Esophagus mucosa (tissue), 1 donor: ENCODE measurements at regions not wholly inside any gene's neighbourhood (a gene's known extent, or its start where the extent isn't known, plus 50 kb on each side); places are given as distances from the start of the nearest gene placed in this dataset.
"Not testable (repeated sequence)": the region's sequence is repeated elsewhere in the genome, so short reads cannot be mapped to it uniquely, and the experiment has no call there.

Experiments used
- ATAC-seq: fragments of 200-7000 bp; cut with Tn5 transposase; one replicate; pipeline ENCODE4 v1.9.1; 2020
- donor health status: DM: yes; HTN: yes; CAD: no.

DNA sequence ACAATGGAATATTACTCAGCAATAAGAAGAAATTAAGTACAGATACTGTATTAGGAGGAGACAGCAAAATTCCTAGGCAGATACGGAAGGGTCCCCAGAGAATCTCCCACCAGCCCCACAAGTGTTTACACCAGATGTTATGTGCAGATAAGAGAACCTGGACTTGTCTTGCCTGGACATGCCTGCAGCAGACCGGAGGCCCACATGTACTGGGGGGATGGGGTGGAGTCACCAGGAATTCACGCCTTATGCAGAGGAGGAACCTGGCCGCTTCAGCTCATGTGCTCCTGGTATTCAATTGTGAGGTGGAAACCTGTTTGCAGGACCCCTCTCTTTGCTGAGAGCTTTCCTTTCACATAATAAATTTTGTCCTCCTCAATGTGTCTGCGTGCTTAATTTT lies 586.3 kb upstream of the DEFB115 start:
- not testable (repeated sequence) for ATAC-seq

DNA sequence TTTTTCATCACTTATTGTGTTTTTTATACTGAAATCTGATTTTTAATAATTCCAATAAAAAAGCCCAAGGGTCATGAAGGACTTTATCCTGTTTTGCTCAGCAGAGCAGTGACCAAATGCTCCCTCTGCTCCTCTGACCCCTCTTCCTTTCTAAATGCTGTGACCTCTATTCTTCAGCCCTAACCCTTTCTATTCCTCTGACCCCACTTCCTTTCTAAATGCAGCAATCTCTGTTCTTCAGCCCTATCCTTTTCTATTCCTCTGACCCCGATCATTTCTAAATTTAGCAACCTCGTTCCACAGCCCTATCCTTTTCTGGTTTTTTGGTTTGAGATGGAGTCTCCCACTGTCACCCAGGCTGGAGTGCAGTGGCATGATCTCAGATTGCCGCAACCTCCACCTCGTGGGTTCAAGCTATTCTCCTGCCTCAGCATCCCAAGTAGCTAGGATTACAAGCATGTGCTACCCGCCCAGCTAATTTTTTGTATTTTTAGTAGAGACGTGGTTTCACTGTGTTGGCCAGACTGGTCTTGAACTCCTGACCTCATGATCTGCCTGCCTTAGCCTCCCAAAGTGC lies 581.4 kb upstream of the DEFB115 start:
- not testable (repeated sequence) for ATAC-seq

DNA sequence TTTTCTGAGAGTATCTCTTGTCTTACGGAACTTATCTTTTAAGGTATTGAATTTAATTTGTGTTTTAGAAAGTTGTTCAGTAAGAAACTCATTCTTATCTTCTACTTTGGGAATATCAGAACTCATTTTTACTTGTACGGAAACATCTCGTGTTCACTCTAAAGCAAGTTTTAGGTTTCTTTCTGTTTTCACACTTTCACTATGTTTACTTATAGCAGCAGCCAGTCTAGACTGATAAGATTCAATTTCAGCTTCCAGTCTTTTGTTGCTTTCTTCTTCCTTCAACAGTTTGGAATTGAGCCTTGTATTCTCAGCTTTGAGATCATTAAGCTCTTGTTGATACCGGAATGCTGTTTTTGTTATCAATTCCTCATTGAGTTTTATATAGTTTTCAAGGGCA lies 575.2 kb upstream of the DEFB115 start:
- ATAC-seq: not testable (repeated sequence)

DNA sequence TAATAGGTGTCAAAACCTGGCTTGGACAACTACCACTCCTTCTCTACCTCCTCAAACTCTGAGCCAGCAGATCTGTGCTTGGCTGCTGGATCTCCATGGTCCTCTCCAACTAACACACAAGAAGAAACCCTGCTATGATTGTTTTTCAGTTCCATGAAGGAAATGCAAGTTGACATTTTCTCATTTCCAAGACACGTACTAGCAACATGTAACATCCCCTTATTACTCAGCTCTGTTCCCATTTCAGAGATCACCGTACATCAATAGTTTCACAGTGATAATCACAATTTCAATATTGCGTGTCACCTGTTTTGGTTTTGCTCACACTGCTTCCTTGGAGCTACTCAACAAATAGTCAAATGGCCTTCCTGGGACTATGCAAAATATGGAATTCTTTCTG lies 544.6 kb upstream of the DEFB115 start:
- not testable (repeated sequence) for ATAC-seq

DNA sequence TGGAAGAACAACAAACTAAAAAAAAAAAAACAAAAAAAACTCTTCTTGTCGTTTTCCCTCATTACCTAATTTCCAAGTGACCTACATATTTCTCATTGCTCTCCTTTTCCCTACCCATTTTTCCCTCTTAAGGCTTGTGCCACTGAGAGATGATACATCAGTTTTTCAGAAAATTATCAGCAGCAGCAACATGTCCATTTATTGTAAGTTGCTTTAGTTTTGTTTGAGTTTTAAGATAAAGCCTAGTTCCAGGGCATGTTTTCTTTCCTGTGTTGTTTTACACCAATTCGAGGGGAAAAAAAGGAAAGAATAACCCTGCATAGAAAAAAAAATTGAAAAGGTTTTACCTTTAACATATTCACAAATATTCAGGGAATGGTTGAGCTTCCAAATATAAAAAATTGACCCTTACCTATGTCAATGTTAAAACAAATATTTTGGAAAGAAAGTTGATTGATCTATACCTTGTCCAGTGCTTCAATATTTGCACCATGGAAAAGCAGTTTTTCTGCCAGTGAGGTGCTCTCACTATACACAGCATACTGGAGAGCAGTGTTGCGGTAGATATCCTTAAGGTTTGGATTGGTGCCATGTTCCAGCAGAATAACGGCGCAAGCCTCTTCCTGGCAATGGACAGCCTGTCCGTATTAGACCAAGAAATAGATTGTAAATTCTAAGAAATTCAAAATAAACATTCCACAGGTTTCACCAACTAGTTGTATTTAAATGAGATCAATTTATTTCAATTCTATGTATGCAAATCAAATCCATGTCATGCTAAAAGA lies 537.9 kb upstream of the DEFB115 start:
- not testable (repeated sequence) for ATAC-seq

DNA sequence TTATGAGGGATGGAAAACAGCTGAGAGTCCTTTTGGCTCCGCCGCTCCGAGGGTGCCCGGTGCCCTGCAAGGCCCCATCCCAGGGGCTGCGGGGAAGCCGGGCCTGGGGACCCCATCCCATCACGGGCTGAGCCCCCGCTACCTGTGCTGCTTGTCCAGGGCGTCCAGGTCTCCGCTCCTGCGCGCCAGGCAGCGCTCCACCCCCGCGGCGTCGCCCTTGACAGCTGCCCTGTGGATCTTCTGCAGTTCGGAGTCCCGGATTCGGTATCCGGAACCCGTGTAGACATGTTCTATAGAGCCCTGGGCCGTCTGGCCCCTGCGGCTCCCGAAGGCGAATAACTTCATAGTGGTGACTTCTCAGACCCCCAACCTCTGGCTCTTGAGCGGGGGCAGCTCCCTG lies 534.0 kb upstream of the DEFB115 start:
- not testable (repeated sequence) for ATAC-seq

DNA sequence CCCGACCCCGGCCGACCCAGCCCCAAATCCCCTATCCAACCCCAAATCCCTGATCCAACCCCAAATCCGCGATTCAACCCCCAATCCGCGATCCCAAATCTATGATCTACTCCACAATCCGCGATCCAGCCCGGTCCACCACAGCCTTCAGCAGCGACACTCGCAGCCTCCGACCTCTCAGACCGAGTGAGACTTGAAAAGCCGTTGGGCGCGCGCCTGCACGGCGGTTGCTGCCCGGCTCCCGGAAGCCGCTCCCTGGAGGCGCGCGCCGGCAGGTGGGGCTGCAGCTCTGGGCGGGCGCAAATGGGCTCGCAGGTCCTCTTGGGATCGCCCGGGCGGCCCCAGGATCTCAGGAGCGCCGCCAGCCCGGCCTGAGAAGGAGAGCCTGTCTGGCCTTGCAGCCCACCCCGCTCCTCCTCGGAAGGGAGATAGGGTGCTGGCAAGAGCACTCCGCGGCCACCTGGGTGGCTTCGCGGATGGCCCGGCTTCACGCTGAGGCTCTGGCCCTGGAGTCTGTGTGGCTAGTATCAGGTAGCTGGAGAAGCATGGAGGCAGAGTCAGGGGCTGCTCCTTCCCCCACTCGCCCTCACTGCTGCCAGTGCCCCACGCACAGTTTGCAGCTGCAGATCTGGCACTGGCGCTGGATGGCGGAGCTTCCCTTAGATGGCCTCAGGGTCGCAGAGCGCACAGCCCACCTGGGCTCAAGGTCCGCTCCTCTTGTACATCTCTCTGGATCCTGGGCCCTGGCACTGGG lies 533.4 kb upstream of the DEFB115 start:
- not testable (repeated sequence) for ATAC-seq

DNA sequence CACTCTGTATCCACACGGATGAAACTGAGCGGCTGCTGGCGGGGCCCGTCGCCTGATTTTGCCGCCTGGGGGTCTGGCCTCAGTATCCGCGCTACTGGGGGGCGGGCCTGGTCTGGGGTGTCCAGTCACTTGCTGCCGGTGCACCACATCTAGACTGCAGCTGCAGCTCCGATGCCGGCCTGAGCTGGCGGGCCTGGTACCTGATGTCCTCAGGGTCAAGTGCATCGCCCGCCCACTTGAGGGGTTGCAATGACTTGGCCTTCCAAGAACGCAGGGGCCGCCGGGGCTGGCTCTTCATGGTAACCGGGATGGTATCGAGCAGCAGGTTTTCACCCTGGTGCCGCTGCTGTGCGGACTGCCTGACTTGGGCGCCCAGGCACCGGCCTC lies 532.8 kb upstream of the DEFB115 start:
- not testable (repeated sequence) for ATAC-seq

DNA sequence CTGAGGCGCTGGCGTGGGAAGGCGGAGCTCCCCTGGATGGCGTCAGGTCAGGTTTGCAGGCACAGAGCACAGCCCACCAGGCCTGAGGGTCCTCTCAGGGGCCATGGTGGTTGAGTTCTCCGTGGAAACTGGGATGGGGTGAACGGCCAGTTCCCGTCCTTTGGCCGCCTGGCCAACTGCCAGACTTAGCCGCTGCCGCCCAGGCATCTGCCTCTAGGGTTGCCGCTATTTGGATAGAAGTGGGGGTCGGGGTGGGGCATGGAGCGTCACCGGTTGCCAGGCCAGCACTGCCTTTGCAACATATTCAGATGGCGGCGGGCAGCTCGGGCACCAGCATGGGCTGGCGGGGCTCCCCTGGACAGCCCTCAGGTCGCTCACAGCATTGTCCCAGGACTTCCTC lies 532.3 kb upstream of the DEFB115 start:
- not testable (repeated sequence) for ATAC-seq

DNA sequence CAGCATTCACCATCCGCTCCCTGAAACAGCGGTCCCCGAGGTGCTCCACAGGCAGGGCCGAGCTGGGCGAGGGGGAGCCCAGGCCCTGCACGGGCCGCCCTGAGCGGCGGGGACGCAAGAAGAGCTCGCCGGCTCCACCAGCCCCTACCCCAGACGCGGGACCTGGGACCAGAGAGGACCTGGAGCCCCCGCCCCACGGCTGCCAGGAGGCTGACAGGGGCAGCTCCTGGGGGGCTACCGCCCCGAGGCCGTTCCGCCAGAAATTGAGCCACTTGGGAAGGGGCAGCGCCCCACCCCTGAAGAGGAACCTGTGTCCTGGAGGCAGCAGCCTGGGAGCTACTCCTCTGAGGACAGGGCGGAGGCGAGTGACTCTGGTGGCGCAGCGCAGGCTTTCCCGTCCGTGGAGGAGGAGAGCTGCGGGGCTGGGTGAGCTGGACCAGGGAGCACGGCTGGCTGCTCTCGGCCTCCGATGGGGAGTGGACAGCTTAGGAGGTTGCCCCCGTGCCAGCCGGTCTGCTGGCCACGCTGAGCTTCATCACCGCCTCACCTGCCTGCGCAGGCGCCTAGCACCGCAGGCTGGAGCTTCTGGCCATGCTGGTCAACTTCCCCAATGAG lies 529.1 kb upstream of the DEFB115 start:
- not testable (repeated sequence) for ATAC-seq
